ENCODE measurements at regions not wholly inside any gene's neighbourhood (a gene's known extent, or its start where the extent isn't known, plus 50 kb on each side); places are given as distances from the start of the nearest gene placed in this dataset.
"Not testable (repeated sequence)": the region's sequence is repeated elsewhere in the genome, so short reads cannot be mapped to it uniquely, and the experiment has no call there.

DNA sequence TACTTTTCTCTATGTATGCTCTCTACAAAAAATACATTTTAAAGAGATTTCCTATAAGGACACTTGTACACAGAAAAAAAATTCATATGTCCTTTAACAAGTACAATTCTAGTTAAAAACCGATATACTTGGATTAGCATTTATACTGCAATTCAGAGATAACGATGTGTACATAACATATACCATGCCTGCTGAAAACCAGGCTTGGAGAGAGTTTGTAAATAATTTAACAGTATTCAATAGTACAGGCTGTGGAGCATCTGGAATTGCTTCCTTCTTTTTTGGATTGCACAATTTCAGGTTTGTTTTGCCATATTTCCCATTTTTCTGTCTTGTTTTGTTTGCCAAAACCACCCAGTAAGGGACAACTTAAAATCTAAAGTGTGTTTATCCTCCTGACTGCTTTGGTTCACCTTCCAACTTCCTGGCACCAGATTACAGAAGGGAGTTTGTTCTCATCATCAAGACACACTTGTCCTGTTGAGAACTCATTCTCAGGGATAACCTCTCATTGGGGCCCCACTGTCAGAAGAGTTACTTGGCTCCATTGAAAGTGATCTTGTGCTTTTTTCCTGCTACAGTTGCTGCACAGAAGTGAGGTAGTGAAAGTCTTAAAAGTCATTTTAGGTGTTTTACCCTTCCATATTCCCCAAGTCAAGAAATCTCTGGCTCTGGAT lies 1526.7 kb downstream of the KHDRBS2 start:
- POLR2A ChIA-PET; DNase-seq (ENCODE audit: extremely low spot score); CTCF ChIA-PET: not testable (repeated sequence)

DNA sequence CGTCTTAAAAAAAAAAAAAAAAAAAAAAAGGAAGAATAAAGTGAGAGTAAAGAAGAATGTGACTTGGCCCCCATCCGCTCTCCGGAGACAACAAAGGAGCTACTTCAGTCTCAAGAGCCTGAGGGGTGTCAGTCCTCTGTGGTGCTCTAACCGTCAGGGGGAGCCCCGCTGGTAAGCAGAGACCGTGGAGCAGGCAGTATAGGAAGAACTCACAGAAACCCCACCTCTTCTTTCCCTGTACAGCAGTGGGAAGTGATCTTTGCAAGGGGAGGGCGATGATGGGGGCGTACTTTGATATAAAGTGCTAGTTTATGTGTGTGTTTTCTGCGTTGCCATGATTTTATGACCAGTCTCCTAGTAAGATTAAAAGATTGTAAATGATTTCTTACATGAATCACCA lies 1527.3 kb downstream of the KHDRBS2 start:
- CTCF ChIA-PET; POLR2A ChIA-PET; DNase-seq (ENCODE audit: extremely low spot score): not testable (repeated sequence)

DNA sequence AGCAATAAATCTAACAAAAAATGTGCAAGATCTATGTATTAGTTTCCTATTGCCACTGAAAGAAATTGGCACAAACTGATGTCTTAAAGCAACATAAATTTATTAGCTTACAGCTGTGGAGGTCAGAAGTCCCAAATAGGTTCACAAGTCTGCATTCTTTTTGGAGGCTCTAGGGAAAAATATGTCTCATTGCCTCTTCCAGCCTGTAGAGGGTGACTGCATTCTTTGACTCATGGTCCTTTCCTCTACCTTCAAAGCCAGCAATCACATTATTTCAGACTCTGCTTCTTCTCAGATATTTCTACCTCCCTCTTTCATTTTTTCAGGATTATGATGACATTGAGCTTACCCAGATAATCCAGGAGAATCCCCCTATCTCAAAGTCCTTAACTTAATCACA lies 1531.1 kb downstream of the KHDRBS2 start:
- ChIA-PET POLR2A (no interaction called here), CTCF (no interaction called here)
- no peak for DNase-seq (ENCODE audit: extremely low spot score)
- no peak for TF ChIP-seq CTCF (IDR thresholded peaks at IDR 0.05; ENCODE audit: control extremely low read depth, extremely low read depth, low read depth, missing control alignments)

DNA sequence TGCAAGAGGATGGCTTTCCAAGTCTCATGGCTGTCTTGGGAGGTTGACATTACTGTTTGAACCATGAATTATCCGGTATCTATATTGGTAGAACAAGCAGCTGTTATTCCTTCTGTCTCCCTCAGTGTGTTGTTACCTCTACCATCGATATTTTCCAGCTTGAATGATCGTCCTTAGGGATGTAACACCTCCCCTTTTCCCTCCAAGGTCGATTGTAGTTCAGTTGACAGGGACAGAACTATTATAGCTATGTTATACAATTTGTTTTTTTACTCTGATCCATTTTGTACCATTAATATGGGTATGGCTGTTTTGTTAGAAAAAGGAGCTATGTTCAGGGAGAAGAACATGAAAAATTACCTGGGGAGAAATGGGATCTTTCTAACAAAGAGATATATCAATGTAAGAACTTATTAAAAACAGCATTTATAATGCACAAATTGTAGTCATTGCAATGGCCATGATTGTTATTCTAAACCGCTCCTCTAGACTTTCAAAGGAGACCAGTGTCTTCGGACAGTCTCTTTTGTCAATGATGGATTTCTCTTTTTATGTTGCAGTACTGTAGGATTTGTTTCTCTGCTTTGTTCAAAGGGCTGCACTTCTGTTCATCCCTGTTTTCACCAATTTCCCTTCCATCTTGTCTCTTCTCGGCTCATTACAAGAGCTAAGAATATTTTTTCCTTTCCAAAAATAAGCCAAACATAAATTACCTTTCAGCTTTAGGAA lies 1535.5 kb downstream of the KHDRBS2 start:
- POLR2A ChIA-PET; CTCF ChIA-PET; DNase-seq (ENCODE audit: extremely low spot score): not testable (repeated sequence)

DNA sequence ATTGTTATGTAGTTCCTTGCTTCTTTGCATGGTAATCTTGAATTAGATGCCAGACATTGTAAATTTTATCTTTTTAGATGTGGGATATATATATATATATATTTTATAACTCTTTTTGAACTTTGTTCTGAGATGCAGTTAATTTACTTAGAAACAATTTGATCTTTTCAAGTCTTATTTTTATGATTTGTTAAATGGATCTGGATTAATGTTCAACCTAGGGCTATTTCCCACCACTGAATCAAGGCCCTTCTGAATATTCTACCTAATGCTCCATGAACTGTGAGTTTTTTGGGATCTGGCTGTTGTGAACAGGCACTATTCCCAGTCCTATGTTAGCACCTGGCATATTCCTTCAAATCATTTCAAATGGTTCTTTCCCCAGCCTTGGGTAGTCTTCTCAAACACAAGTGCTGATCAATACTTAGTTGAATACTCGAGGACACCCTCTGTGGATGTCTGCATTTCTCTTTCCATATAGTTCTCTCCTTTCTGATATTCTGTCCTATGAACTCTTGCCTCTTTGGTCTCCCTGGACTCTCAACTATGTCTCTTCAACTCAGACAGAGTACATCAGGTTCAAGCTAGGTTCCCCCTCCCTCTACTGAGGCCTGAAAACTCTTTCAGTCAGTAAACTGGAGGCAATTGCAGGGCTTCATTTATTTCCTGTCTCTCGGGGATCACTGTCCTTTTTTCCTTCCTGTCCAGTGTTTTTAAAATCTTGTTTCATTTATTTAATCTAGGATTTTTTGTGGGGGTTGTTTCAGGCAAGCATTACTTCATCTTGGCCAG lies 1538.1 kb downstream of the KHDRBS2 start:
- POLR2A ChIA-PET; CTCF ChIA-PET; DNase-seq (ENCODE audit: extremely low spot score): not testable (repeated sequence)

DNA sequence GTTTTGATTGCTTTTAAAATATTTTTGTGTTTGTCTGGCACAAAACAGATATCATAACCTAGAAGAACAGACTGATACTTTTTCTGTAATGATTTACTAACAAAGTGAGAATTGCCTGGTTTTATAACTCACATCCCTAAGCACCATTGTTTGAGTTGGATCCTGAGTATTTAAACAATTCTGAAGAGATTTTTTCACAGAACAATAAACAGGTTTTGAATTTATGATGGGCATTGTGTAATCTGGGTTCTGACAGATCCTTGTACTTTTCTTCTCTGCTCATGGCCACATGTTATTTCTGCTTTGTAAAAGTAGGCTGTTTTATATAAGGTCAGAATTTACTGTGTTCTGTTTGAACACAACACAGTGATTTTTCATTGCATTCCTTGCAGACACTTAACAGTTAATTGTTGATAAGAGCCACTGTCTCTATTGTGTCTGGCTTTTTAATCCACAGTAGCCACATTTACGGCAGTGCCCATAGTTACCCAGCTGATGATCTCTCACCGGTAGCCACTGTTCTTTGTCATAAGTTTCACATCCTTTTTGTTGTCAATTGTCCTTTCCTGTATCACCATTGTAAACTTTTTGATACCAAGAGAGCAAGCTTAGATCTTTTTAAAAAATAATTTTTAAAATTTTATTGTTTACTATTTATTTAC lies 1548.1 kb downstream of the KHDRBS2 start:
- POLR2A ChIA-PET; DNase-seq (ENCODE audit: extremely low spot score); CTCF ChIA-PET: not testable (repeated sequence)

DNA sequence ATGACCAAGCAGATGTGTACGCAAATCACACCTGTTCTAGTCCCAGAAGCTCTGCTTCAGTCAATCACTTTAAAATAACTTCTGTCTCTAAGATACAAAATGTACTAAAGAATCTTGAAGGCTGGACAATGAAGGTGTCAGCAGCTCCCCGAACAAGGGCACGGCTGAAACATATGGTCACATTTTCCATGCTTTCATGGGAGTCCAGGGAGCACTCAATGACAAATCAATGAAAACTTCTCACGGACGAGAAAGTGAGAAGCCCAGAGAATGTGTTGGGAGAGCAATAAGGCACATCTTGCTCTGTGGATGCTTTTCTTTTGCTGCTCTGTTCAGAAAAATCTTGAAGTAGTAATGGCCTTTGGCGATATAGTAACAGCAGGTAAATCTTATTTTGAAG lies 1548.7 kb downstream of the KHDRBS2 start:
- DNase-seq (ENCODE audit: extremely low spot score); POLR2A ChIA-PET; CTCF ChIA-PET: not testable (repeated sequence)

GRCh38 chr6:60723935-60724334 lies 1562.1 kb downstream of the KHDRBS2 start:
- CTCF ChIA-PET; DNase-seq (ENCODE audit: extremely low spot score); POLR2A ChIA-PET: not testable (repeated sequence)

GRCh38 chr6:60695232-60695631 lies 1590.8 kb downstream of the KHDRBS2 start:
- TF ChIP-seq CTCF (IDR thresholded peaks at IDR 0.05; ENCODE audit: control extremely low read depth, extremely low read depth, low read depth, missing control alignments): no peak
- POLR2A ChIA-PET: no interaction called here
- DNase-seq (ENCODE audit: extremely low spot score): no peak
- CTCF ChIA-PET: interaction anchor here (1.1 kb wide), 1 partner anchor 14 kb away, joined by 3 read pairs; no protein-coding TSS in a partner anchor

GRCh38 chr6:60687085-60687484 lies 1598.9 kb downstream of the KHDRBS2 start:
- TF ChIP-seq CTCF (IDR thresholded peaks at IDR 0.05; ENCODE audit: control extremely low read depth, extremely low read depth, low read depth, missing control alignments): no peak
- DNase-seq (ENCODE audit: extremely low spot score): no peak
- POLR2A ChIA-PET: no interaction called here
- CTCF ChIA-PET: no interaction called here
